ENCODE measurements at regions not wholly inside any gene's neighbourhood (a gene's known extent, or its start where the extent isn't known, plus 50 kb on each side); places are given as distances from the start of the nearest gene placed in this dataset.
"Not testable (repeated sequence)": the region's sequence is repeated elsewhere in the genome, so short reads cannot be mapped to it uniquely, and the experiment has no call there.

DNA sequence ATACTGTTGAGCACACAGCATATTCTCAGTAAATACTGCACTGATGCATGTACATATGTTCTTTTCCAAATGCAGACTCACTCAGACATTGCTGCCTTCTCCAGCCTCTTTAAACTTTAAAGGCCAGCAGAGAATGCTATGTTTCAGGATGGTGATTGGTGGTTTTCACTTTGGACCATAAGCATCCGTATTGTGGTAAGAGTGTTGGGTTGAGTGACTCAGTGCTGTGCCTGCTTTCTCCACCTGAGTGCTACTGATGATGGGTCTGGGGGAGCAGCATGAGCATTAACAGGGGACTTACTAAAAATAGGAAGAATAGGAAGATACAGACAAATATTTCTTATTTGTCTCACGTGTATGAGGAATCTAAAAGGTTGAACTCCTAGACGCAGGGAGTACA lies 56.3 kb upstream of the ZNF92 start:
- DNase-seq, result no peak

DNA sequence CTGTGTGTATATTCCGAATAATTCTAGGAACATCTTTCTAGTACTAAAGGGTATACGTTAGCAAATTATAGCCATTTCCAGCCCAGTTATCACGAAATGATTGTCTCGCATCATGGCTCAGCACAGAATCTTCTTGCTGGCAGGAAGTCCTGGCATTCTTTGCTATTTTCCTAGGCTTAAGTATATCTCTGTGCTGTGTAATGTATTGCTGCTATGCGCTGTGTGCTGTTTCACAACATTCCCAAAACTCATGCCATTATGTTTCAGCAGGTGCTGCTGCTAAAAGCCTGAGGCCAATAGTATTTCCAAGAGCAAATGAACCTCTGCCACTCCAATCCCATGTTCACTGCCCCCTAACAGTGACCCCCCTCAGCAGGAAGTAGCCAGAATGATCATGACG lies 62.9 kb upstream of the ZNF92 start:
- DNase-seq, result no peak

DNA sequence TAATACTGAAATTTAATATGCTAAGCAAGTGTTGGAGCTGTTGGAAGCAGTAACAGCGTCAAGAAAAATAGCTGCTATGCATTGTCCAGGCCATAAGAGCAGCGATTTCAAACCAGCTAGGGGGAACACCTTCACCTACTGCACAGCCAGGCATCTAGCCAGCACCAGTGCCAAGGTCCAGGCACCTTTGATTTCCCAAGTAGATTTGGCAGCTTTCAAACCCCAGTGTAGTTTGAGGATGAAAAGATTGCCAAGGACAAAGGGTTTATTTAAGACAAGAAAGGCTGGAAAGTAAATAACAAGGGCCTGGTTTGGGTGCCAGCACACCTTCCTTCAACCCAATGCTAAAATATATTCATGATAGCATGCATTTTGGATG lies 65.4 kb upstream of the ZNF92 start:
- DNase-seq, result no peak

DNA sequence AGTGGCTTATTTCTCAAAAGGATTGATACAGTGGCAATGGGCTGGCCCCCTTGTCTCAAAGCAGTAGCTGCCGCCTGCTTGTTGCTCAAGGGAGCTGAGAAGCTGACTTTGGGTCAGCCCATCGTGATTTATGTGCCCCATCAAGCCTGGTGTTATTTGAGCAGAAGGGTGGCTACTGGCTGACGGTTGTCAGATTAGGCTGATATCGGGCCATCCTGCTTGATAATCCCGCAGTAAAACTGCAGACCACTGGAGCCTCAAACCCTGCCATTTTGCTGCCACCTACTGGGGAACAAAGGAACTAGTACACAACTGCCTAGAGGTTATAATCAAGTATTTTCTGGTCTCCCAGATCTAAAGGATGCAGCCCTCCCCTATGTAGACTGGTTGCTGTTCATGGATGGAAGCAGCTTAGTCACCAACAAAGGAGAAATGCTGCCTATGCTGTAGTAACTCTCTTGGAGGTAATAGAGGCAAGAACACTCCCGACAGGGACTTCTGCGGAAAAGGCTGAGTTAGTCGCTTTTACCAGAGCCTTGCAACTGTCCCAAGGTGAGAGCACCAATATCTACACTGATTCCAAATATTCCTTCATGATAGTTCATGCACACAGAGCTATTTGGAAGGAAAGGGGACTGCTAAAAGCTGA lies 65.9 kb upstream of the ZNF92 start:
- peak; percentile 15 for DNase-seq

DNA sequence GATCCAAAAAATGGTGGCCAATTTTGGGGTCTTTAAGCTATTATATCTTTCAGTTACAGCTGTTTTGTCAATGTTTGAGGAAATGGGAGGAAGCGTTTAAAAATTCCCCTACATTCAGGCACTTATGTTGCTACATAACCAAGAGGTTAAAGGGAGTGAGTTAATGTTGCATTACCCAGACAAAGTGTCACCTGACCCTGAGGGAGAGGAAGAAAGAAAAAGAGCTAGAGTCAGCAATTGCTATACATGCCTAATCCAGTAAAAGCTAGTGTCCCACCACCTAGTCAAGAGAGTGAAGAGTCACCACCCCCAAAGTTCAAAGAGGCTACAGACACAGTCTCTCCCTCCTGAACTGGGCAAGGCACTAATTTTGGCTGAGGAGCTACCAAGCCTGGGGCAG lies 69.5 kb upstream of the ZNF92 start:
- no peak for DNase-seq

DNA sequence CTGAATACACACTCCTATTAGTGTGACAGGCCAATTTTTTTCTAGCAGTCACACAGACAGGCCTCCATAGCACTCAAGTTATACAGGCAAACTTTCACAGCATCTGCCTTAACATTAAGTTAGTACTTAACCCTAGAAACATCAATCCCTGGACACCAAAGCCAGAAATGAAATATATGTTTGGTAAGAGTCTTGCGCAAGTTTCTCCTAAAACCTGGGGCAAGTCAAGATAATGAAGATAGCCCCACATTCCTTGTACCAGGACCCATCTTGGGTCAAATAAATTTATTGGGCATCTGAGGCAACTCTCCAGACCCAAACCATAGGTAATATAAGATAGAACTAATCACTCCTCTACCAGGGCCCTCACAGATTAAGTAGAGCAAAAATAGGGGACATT lies 70.8 kb upstream of the ZNF92 start:
- DNase-seq, result no peak

DNA sequence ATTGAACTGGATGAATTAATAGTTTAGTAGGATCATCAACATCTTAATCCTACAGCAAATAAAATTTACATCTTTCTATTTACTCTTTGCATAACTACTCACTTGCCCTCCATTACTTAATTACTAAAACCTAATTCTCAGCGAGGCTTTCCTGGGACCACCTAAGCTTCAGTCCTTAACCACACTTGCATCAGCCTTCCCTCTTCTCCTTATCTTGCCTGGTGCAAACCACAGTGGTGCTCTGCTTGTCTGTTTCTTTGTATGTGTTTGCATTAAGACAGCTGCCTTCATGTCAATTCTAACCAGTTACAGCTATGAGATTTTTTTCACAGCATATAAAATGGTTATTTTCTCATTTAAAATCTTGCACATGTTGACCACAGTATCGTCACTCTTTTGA lies 72.6 kb upstream of the ZNF92 start:
- DNase-seq, result no peak

DNA sequence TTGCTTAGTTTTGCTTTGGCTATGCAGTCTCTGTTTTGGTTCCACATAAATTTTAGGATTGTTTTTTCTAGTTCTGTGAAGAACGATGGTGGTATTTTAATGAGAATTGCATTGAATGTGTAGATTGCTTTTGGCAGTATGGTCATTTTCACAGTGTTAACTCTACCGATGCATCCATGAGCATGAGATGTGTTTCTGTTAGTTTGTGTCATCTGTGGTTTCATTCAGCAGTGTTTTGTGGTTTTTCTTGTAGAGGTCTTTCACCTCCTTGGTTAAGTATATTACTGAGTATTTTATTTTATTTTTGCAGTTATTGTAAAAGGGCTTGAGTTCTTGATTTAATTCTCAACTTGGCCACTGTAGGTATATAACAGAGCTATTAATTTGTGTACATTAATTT lies 78.2 kb upstream of the ZNF92 start:
- DNase-seq, result no peak

DNA sequence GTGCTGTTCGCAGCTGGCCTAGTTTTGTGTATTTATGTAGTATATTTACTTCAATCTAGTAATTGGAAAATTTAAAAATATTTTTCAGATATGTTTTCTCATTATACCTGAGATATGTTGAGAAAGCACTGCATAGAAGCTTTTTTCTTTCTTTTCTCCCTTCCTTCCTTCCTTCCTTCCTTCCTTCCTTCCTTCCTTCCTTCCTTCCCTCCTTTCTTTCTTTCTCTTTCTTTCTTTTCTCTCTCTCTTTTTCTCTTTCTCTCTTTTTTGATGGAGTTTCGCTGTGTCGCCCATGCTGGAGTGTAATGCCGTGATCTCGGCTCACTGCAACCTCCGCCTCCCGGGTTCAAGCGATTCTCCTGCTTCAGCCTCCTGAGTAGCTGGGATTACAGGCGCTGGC lies 83.3 kb upstream of the ZNF92 start:
- DNase-seq, result not testable (repeated sequence)

DNA sequence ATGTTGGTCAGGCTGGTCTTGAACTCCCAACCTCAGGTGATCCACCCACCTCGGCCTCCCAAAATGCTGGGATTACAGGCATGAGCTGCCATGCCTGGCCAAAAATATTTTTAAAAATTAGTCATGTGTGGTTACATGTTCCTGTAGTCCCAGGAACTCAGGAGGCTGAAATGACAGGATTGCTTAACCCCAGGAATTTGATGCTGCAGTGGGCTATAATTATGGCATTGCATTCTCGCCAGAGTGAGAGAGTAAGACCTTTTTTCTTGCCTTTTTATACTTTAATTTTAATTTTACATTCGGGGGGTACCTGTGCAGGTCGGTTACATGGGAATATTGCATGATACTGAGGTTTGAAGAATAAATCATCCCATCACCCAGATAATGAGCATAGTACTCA lies 86.6 kb upstream of the ZNF92 start:
- DNase-seq, result no peak

DNA sequence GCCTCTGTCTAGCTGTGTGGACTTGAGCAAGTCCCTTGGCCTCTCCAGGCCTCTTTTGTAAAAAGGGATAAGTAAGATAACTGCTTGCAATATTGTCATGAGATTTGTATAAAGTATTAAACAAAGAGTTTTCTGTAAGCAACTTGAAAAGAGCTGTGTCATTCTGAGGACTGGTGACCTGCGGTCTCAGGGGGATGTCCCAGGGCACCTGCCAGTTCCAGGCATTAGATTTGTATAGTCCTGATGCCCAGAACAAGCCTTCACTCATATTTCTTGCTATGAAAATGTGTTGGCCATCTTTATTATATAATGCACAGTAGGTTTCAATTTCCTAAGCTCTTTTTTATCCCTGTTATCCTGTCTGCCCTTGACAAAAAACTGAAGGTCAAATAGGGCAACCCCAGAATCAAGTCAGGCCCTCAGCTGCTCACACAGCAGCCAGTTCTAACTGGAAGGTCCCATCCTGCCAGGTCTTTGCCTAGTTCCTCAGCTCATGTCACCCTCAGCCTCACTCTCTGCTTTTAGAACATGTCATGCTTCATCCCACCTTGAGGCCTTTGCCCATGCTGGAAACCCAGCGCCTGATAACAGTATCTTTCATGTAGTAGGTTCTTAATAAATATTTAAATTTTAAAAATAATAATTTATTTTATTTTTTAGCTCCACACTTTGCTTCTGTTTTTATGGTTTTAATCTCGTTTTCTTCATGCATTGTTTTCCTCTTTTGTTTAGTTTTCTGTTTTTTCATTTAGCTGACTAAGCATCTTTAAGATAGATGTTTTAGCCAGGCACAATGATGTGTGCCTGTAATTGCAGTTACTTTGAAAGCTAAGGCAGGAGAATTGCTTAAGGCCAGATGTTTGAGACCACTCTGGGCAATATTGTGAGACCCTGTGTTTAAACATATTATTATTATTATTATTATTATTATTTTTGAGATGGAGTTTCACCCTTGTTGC lies 87.5 kb upstream of the ZNF92 start:
- no peak for DNase-seq

DNA sequence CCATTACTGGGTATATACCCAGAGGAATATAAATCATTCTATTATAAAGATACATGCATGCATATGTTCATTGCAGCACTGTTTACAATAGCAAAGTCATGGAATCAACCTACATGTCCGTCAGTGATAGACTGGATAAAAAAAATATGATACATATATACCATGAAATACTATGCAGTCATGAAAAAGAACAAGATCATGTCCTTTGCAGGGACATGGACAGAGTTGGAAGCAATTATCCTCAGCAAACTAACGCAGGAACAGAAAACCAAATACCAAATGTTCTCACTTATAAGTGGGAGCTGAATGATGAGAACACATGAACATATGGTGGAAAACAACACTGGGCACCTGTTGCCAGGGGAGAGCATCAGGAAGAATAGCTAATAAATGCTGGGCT lies 88.4 kb upstream of the ZNF92 start:
- not testable (repeated sequence) for DNase-seq

DNA sequence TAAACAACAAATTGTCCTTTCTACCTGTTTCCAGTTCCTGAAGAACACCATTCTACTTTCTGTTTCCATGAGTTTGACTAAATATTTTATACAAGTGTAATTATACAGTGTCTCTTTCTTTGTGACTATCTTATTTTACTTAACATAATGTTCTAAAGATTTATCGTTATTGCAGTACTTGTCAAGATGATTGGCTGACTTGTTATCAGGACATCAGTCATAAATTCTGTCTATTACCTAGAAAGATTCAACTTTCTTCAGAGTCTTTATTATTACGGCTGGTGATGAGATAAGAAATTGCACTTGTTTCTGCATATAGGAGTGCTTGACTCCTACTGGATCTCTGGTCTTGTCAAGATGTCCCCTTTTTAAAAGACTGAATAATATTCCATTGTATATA lies 93.9 kb upstream of the ZNF92 start:
- no peak for DNase-seq

DNA sequence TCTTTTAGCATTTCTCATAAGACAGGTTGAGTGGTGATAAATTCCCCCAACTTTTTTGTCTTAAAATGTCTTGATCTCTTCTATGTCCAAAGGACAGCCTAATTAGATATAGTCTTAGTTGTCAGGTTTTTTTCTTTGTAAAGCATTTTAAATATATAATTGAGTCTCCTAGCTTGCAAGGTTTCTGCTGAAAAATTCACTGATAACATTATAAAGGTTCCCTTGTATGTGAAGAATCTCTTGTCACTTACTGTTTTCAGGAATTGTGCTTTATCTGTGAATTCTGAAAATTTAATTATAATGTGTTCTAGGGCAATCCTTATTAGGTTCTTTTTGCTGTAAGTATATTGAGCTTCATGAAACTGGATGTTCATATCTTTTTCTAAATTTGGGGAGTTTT lies 96.8 kb upstream of the ZNF92 start:
- no peak for DNase-seq

DNA sequence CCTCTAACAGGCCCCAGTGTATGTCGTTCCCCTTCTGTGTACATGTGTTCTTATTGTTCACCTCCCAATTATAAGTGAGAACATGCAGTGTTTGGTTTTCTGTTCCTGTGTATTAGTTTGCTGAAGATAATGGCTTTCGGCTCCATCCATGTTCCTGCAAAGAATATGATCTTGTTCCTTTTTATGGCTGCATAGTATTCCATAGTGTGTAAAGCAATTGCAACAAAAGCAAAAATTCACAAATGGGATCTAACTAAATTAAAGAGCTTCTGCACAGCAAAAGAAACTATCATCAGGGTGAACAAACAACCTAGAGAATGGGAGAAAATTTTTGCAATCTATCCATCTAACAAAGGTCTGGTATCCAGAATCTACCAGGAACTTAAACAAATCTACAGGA lies 102.2 kb upstream of the ZNF92 start:
- not testable (repeated sequence) for DNase-seq

DNA sequence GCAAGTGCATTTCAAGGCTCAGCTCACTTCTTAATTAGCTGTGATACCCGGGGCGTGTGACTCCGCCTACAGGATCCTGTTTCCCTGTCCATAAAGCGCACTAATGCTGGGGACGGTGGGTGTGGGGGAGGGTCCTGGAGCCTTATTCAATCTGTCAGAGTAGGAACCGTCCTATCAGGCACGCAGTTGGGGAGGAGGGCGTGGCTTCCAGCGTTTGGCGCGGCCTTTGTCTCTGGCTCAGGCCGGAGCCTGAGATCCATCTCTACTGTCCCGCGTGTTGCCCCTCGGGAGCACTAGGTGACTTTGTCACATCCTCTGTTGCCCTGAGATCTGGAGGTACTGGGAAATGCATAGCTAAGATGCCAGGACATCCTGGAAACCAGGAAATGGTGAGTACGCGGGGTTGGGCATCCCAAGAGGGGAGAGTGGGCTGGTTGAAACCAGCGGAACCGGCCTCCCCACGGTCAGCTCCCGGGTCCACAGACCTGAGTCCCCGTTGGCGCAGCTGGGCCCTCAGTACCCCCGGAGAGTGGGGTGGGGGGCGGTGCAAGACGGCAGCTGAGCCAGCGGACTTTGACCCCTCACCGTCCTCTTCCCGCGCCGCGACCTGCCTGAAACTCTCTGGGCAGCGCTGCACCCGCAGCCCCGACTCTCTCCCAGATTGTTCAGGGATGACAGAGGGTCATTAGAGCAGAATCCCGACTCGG lies 104.4 kb upstream of the ZNF92 start:
- DNase-seq, result peak; percentile 46

DNA sequence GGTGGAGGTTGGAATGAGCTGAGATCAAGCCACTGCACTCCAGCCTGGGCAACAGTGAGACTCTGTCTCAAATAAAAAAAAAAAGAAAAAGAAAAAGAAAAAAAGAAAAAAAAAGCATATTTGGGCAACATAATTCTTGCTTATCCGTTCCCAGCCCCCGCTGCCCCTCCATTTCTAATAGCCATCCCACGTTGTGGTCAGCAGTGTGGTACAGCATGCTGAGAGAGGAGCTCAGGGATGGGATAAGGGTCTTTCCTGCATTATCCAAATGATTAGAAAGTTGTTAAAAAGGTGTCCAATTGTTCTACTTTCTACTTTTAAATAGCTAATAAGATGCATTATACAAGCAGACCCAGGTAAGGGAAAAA lies 104.9 kb upstream of the ZNF92 start:
- no peak for DNase-seq

DNA sequence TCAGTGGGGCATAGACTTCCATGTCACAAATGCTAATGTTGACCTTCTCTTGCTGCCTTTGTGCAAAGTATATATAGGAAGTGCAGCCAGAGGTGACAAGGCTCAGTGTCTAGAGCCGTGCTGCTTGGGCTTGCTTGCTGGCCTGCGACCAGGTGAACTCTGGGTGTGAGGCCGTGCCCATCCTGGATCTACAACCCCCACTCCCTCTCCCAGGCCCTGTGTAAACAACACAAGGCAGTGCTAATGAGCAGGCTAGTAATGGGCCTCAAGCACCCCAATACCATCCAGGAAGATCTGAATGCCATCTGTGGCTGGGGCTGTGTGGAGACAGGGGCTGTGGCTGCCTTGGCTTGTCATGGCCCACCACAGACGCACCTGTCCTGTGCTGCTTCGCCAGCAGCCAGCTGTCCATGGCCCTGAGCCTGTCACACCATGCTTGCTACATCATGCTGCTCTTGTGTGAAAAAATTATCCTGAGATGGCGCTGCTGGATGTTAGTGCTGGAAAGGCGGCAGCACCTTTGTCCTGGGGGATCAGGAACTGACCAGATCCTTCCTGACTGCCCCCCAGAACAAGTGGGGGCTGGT lies 107.6 kb upstream of the ZNF92 start:
- no peak for DNase-seq

DNA sequence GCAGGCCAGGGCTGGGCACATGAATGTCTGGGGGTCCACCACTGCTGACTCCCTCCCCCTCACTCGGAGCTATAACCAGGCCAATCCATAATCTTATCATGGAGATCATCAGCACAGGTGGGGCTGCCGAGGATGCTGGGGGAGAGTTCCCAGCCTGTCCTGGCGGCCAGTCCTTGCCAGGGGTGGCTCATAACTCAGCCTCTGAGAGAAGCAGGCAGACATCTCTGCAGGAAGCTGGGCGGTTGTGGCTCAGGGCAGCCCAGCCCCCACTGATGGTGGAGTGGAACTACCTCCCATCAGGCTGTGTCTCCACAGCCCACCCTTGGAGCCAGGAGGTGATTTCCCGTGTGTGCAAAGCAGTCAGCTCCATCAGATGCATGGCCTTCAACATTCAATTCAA lies 109.4 kb upstream of the ZNF92 start:
- DNase-seq, result no peak

DNA sequence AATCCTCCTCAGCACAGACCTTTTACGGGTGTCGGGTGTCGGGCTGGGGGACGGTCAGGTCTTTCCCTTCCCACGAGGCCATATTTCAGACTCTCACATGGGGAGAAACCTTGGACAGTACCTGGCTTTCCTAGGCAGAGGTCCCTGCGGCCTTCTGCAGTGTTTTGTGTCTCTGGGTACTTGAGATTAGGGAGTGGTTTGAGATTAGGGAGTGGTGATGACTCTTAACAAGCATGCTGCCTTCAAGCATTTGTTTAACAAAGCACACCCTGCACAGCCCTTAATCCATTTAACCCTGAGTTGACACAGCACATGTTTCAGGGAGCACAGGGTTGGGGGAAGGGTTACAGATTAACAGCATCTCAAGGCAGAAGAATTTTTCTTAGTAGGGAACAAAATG lies 113.0 kb upstream of the ZNF92 start:
- not testable (repeated sequence) for DNase-seq

DNA sequence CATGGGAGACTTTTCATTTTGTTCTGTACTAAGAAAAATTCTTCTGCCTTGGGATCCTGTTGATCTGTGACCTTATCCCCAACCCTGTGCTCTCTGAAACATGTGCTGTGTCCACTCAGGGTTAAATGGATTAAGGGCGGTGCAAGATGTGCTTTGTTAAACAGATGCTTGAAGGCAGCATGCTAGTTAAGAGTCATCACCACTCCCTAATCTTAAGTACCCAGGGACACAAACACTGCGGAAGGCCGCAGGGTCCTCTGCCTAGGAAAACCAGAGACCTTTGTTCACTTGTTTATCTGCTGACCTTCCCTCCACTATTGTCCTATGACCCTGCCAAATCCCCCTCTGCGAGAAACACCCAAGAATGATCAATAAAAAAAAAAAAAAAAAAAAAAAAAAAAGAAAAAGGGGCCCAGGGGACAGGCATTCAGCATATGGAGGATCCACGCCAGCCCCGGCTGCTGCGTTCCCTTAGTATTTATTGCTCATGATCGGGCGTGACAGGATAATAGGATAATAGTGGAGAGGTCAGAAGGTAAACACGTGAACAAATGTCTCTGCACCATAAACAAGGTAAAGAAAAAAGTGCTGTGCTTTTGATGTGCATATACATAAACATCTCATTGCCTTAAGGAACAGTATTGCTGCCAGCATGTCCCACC lies 113.7 kb upstream of the ZNF92 start:
- not testable (repeated sequence) for DNase-seq

DNA sequence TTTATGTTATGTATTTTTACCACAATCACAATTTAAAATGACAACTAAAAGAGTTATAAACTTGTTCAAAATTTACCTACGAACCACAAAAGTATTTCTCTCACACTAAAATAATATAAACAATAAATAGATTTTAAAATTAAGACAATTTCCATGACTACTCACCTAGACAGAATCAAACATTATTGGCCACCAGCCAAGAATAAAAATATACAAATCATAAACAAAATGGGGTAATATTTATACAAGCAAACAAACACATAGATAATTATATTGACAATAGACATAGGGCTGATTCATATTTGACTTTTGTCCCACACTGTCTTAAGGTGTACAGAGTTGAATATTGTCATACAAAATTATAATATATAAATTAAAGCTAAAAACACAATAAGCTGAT lies 119.6 kb upstream of the ZNF92 start:
- DNase-seq, result no peak

Data from 8988T (cell line).